ENCODE measurements at regions not wholly inside any gene's neighbourhood (a gene's known extent, or its start where the extent isn't known, plus 50 kb on each side); places are given as distances from the start of the nearest gene placed in this dataset.

GRCh38 chr5:159444441-159445082, 114.3 kb upstream of the IL12B start:
- TF ChIP-seq, protein P1, sequence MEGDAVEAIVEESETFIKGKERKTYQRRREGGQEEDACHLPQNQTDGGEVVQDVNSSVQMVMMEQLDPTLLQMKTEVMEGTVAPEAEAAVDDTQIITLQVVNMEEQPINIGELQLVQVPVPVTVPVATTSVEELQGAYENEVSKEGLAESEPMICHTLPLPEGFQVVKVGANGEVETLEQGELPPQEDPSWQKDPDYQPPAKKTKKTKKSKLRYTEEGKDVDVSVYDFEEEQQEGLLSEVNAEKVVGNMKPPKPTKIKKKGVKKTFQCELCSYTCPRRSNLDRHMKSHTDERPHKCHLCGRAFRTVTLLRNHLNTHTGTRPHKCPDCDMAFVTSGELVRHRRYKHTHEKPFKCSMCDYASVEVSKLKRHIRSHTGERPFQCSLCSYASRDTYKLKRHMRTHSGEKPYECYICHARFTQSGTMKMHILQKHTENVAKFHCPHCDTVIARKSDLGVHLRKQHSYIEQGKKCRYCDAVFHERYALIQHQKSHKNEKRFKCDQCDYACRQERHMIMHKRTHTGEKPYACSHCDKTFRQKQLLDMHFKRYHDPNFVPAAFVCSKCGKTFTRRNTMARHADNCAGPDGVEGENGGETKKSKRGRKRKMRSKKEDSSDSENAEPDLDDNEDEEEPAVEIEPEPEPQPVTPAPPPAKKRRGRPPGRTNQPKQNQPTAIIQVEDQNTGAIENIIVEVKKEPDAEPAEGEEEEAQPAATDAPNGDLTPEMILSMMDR (IDR thresholded peaks at IDR 0.05; ENCODE audit: borderline replicate concordance, insufficient read depth, low read depth, low read length) = peak; percentile 10; the same call in 1 of the 2 replicates
- H3K4me3 ChIP-seq (ENCODE audit: low read depth, low read length) = no peak overlapping the region

- TF ChIP-seq, protein P1 (IDR thresholded peaks at IDR 0.05; ENCODE audit: borderline replicate concordance, insufficient read depth, low read depth, low read length) = no peak
- H3K4me3 ChIP-seq (ENCODE audit: low read depth, low read length) = no peak overlapping the region
Observed at GRCh38 chr5:159447116-159447515, 116.8 kb upstream of the IL12B start.

DNA sequence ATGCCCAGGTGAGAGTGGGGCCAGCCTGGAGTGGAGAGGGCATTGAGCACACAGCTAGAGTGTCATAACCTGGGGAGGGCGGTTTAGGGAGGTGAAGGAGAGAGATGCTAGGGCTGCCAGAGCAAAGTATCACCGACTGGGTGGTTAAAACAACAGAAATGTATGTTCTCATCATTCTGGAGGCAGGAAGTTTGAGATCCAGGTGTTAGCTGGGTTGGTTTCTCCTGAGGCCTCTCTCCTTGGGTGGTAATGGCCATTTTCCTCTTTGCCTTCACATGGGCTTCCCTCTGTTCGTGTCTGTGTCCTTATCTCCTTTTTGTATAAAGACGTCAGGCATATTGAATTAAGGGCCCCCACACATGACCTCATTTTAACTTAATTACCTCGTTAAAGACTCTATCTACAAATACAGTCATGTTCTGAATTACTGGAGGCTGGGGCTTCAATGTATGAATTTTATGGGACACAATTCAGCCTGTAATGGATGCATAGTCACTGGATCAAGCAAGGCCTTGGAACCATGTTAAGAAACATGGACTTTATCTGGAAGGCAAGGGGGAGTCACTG, 118.6 kb upstream of the IL12B start:
- TF ChIP-seq, protein P1 (IDR thresholded peaks at IDR 0.05; ENCODE audit: borderline replicate concordance, insufficient read depth, low read depth, low read length) = no peak
- H3K4me3 ChIP-seq (ENCODE audit: low read depth, low read length) = no peak overlapping the region

- H3K4me3 ChIP-seq (ENCODE audit: low read depth, low read length) = no peak overlapping the region
Observed at GRCh38 chr5:159449925-159450324, 119.6 kb upstream of the IL12B start.

DNA sequence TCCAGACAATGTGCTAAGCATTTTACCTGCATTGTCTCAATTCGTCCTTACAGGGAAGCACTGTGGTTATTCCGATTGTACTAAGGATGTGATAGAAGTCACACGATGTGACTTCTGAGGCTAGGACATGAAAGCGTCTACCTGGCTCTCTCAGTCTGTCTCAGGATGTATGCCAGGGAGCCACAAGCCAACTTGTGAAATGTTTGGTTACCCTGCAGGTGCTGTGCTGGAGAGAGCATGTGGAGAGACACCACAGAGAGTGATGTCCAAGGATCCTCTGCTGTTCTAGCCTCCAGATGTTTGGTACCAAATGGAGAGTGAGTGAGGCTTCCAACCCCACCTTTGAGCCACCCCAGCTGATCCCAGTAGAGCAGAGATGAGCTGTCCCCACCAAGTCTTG, 120.1 kb upstream of the IL12B start:
- no peak overlapping the region for H3K4me3 ChIP-seq (ENCODE audit: low read depth, low read length)
- TF ChIP-seq, protein P1 (IDR thresholded peaks at IDR 0.05; ENCODE audit: borderline replicate concordance, insufficient read depth, low read depth, low read length) = no peak

More at GRCh38 chr5:159449925-159450324, 119.6 kb upstream of the IL12B start:
- TF ChIP-seq, protein P1 (IDR thresholded peaks at IDR 0.05; ENCODE audit: borderline replicate concordance, insufficient read depth, low read depth, low read length) = no peak

GRCh38 chr5:159451197-159452052, 121.1 kb upstream of the IL12B start:
- H3K4me3 ChIP-seq (ENCODE audit: low read depth, low read length) = no peak overlapping the region
- TF ChIP-seq, protein P1 (IDR thresholded peaks at IDR 0.05; ENCODE audit: borderline replicate concordance, insufficient read depth, low read depth, low read length) = no peak
